ENCODE measurements at regions not wholly inside any gene's neighbourhood (a gene's known extent, or its start where the extent isn't known, plus 50 kb on each side); places are given as distances from the start of the nearest gene placed in this dataset.

- TF ChIP-seq HMG20A (CRISPR knock-in tag; IDR thresholded peaks at IDR 0.05; ENCODE audit: borderline replicate concordance) (no peak), SP2 (CRISPR knock-in tag; IDR thresholded peaks at IDR 0.05) (no peak), CTCF (CRISPR knock-in tag; IDR thresholded peaks at IDR 0.05) (no peak), CBX5 (CRISPR knock-in tag; IDR thresholded peaks at IDR 0.05; ENCODE audit: borderline replicate concordance) (no peak), TOE1 (CRISPR knock-in tag; IDR thresholded peaks at IDR 0.05) (no peak), ZNF207 (IDR thresholded peaks at IDR 0.05; ENCODE audit: borderline replicate concordance) (no peak), JDP2 (CRISPR knock-in tag; IDR thresholded peaks at IDR 0.05; ENCODE audit: borderline replicate concordance) (no peak), FOSL1 (CRISPR knock-in tag; IDR thresholded peaks at IDR 0.05; ENCODE audit: borderline replicate concordance) (no peak), GLMP (CRISPR knock-in tag; IDR thresholded peaks at IDR 0.05; ENCODE audit: borderline replicate concordance) (no peak), GTF2F1 (IDR thresholded peaks at IDR 0.05; ENCODE audit: low read length) (no peak), RFX3 (CRISPR knock-in tag; IDR thresholded peaks at IDR 0.05) (no peak), KLF6 (CRISPR knock-in tag; IDR thresholded peaks at IDR 0.05) (no peak), SPEN (CRISPR knock-in tag; IDR thresholded peaks at IDR 0.05; ENCODE audit: low read depth) (no peak)
Observed at GRCh38 chr15:58312031-58312430, 119.8 kb upstream of the LIPC start.
